Bronchial epithelial cell (primary cell): ENCODE measurements at regions not wholly inside any gene's neighbourhood (a gene's known extent, or its start where the extent isn't known, plus 50 kb on each side); places are given as distances from the start of the nearest gene placed in this dataset.

Experiments
- DNase-seq: peaks from one replicate; pipeline ENCODE4 v3.0.0-alpha.2; 2010; ENCODE audit warnings: low read depth
- FAIRE-seq: peaks from 2 replicates; lab custom pipeline; 2011; peaks lifted over from hg19 to GRCh38; lab: Jason Lieb, UNC
- H3K27me3 ChIP-seq: 2 replicates; pipeline ENCODE4 v1.5.1; 2011; ENCODE audit warnings: low read length; ENCODE audit not compliant: control insufficient read depth, insufficient read depth
- H3K36me3 ChIP-seq: 2 replicates; pipeline ENCODE4 v1.5.1; 2011; ENCODE audit warnings: low read length; ENCODE audit not compliant: control insufficient read depth, insufficient read depth
- H3K4me3 ChIP-seq: 2 replicates; pipeline ENCODE4 v1.5.1; 2011; ENCODE audit warnings: mild to moderate bottlenecking, low read depth, low read length, control low read depth
- CTCF ChIP-seq: IDR thresholded peaks from 2 replicates; pipeline ENCODE4 v1.5.1; 2011; ENCODE audit warnings: mild to moderate bottlenecking, moderate library complexity, low read length, control low read depth, inconsistent platforms; ENCODE audit not compliant: insufficient read depth, severe bottlenecking

- no peak for FAIRE-seq
- Histone ChIP-seq H3K4me3 (no peak overlapping the region), H3K27me3 (no peaks in the 10 kb centered on the region), H3K36me3 (no peaks in the 10 kb centered on the region)
- no peak for TF ChIP-seq CTCF
- DNase-seq: no peak
Observed at GRCh38 chr20:4082406-4083097, 66.1 kb upstream of the SMOX start.

GRCh38 chr20:4081421-4081820, 66.1 kb upstream of the RNF24 start:
- Histone ChIP-seq H3K4me3 (no peak overlapping the region), H3K36me3 (no peaks in the 10 kb centered on the region), H3K27me3 (no peaks in the 10 kb centered on the region)
- TF ChIP-seq CTCF: no peak
- DNase-seq: no peak
- no peak for FAIRE-seq

GRCh38 chr20:4076671-4077070, 61.3 kb upstream of the RNF24 start:
- DNase-seq (peak; percentile 66), FAIRE-seq (no peak)
- peaks cover 3% of the 10 kb centered on the region for H3K27me3 ChIP-seq
- H3K36me3 ChIP-seq: no peaks in the 10 kb centered on the region
- H3K4me3 ChIP-seq: no peak overlapping the region
- TF ChIP-seq CTCF: no peak

GRCh38 chr20:4076033-4076432, 60.7 kb upstream of the RNF24 start:
- DNase-seq (no peak), FAIRE-seq (no peak)
- no peak for TF ChIP-seq CTCF
- H3K36me3 ChIP-seq: no peaks in the 10 kb centered on the region
- no peak overlapping the region for H3K4me3 ChIP-seq
- H3K27me3 ChIP-seq: peaks cover 3% of the 10 kb centered on the region

GRCh38 chr20:4074877-4075455, 59.6 kb upstream of the RNF24 start:
- H3K36me3 ChIP-seq: no peaks in the 10 kb centered on the region
- no peak for TF ChIP-seq CTCF
- FAIRE-seq: peak; percentile 28
- H3K4me3 ChIP-seq: no peak overlapping the region
- H3K27me3 ChIP-seq: peaks cover 3% of the 10 kb centered on the region
- DNase-seq: no peak
